Left cardiac atrium (tissue), 4 donors: ENCODE measurements at regions not wholly inside any gene's neighbourhood (a gene's known extent, or its start where the extent isn't known, plus 50 kb on each side); places are given as distances from the start of the nearest gene placed in this dataset.
A peak's percentile ranks its signal among the peaks of the same experiment; 100 is the strongest.

Experiments
- ATAC-seq, 2 donors: fragments of 200-7000 bp; cut with Tn5 transposase; one replicate each; pipeline ENCODE4 v1.9.1; 2020; ENCODE audit warnings: mild to moderate bottlenecking in 2 of 2, moderate library complexity in 2 of 2
- DNase-seq: peaks from one replicate; pipeline ENCODE4 v3.0.0-alpha.2; 2020
- intact Hi-C, 2 donors: fragments of 100-400 bp; cut with DNase I; formaldehyde crosslinking; loops; one replicate each; pipeline versions ENCODE4 v1.14.1 to v1.15.1; 2022 to 2023
- donor health status: DM: no; HTN: yes; CAD: no.
- donor health status: DM: no; HTN: yes; CAD: no; lungs with severe emphysema.
- donor health status: DM: yes; HTN: yes; CAD: no.
- donor health status: Dilated cardiomyopathy.

- ATAC-seq (no peak), DNase-seq (no peak)
- intact Hi-C loops, result no loop called here
Measured at GRCh38 chr7:46814516-46815250, 767.2 kb downstream of the TNS3 start.

- DNase-seq (no peak), ATAC-seq (peak in 1 of 2 donors; percentile 66)
- intact Hi-C loops, result no loop called here
Measured at GRCh38 chr7:46812101-46812675, 769.7 kb downstream of the TNS3 start.

GRCh38 chr7:46811529-46811928, 770.4 kb downstream of the TNS3 start:
- DNase-seq (peak; percentile 36), ATAC-seq (peak; percentile 97)
- intact Hi-C loops, result no loop called here

GRCh38 chr7:46810986-46811385, 770.9 kb downstream of the TNS3 start:
- no peak for ATAC-seq
- DNase-seq, result no peak

GRCh38 chr7:46809886-46810285, 772.0 kb downstream of the TNS3 start:
- intact Hi-C loops, result no loop called here
- ATAC-seq (no peak), DNase-seq (no peak)

More at GRCh38 chr7:46810986-46811385, 770.9 kb downstream of the TNS3 start:
- intact Hi-C loops, result no loop called here

GRCh38 chr7:46806856-46807255, 775.1 kb downstream of the TNS3 start:
- intact Hi-C loops, result no loop called here
- no peak for DNase-seq
- no peak for ATAC-seq

GRCh38 chr7:46802479-46802878, 779.4 kb downstream of the TNS3 start:
- DNase-seq (no peak), ATAC-seq (no peak)
- intact Hi-C loops, result no loop called here

- ATAC-seq (no peak), DNase-seq (no peak)
- intact Hi-C loops, result no loop called here
Measured at GRCh38 chr7:46791188-46791587, 790.7 kb downstream of the TNS3 start.

- intact Hi-C loops, result no loop called here
- ATAC-seq (no peak), DNase-seq (no peak)
Measured at GRCh38 chr7:46786995-46787394, 794.9 kb downstream of the TNS3 start.

GRCh38 chr7:46786221-46786954, 795.5 kb downstream of the TNS3 start:
- intact Hi-C loops, result no loop called here
- DNase-seq (no peak), ATAC-seq (no peak)

GRCh38 chr7:46784732-46785131, 797.2 kb downstream of the TNS3 start:
- intact Hi-C loops, result no loop called here
- ATAC-seq, result no peak
- DNase-seq, result no peak

- intact Hi-C loops, result no loop called here
- ATAC-seq, result no peak
Measured at GRCh38 chr7:46781901-46782439, 799.9 kb downstream of the TNS3 start.

GRCh38 chr7:46776790-46777189, 805.1 kb downstream of the TNS3 start:
- DNase-seq, result no peak
- no peak for ATAC-seq
- intact Hi-C loops, result loop anchor here (2.0 to 10.0 kb wide), 2 partner anchors 308 to 312 kb away; no protein-coding TSS in a partner anchor

More at GRCh38 chr7:46781901-46782439, 799.9 kb downstream of the TNS3 start:
- no peak for DNase-seq

GRCh38 chr7:46775776-46776175, 806.1 kb downstream of the TNS3 start:
- DNase-seq, result no peak
- ATAC-seq, result no peak
- intact Hi-C loops, result loop anchor here (2.0 to 10.0 kb wide), 2 partner anchors 309 to 313 kb away; no protein-coding TSS in a partner anchor

- DNase-seq (no peak), ATAC-seq (no peak)
- intact Hi-C loops, result loop anchor here in 1 of 2 donors (10.0 kb wide), 1 partner anchor 310 kb away; no protein-coding TSS in a partner anchor
Measured at GRCh38 chr7:46775020-46775419, 806.9 kb downstream of the TNS3 start.

- intact Hi-C loops, result loop anchor here in 1 of 2 donors (10.0 kb wide), 1 partner anchor 310 kb away; no protein-coding TSS in a partner anchor
- DNase-seq (no peak), ATAC-seq (peak; percentile 27 to 32)
Measured at GRCh38 chr7:46774515-46774914, 807.4 kb downstream of the TNS3 start.

GRCh38 chr7:46772776-46773175, 809.1 kb downstream of the TNS3 start:
- ATAC-seq, result peak; percentile 41 to 47
- no peak for DNase-seq
- intact Hi-C loops, result loop anchor here in 1 of 2 donors (10.0 kb wide), 1 partner anchor 312 kb away; no protein-coding TSS in a partner anchor

GRCh38 chr7:46767071-46767470, 814.8 kb downstream of the TNS3 start:
- ATAC-seq, result no peak
- DNase-seq, result no peak
- intact Hi-C loops, result no loop called here

- intact Hi-C loops, result no loop called here
- peak; percentile 52 for DNase-seq
Measured at GRCh38 chr7:46764100-46764936, 817.6 kb downstream of the TNS3 start.

More at GRCh38 chr7:46764100-46764936, 817.6 kb downstream of the TNS3 start:
- ATAC-seq, result peak; percentile 91 to 98
